MCF 10A (cell line): ENCODE measurements at regions not wholly inside any gene's neighbourhood (a gene's known extent, or its start where the extent isn't known, plus 50 kb on each side); places are given as distances from the start of the nearest gene placed in this dataset.

ENCODE experiments used
- BruUV-seq: library from RNA; stranded (reverse); fragments of 400-500 nt; replicated peaks from 2 replicates; lab custom pipeline; 2021; lab: Mats Ljungman, UMichigan
- CTCF ChIA-PET: fragments of 300-600 bp; sonication (Branson Sonifier 250); formaldehyde crosslinking; extraction: SDS; loops from one replicate; lab custom pipeline; 2021; ENCODE audit warnings: antibody characterized with exemption, inconsistent platforms; lab: Yijun Ruan, JAX
- POLR2A ChIA-PET: fragments of 300-600, 350-650 bp; sonication (Branson Sonifier 250); formaldehyde crosslinking; extraction: SDS; loops from one replicate; lab custom pipeline; 2020; ENCODE audit warnings: antibody characterized with exemption, inconsistent platforms; lab: Yijun Ruan, JAX
- DNase-seq: peaks from one replicate; pipeline ENCODE4 v3.0.0-alpha.2; 2018; ENCODE audit not compliant: unreplicated experiment
- H3K27ac Mint-ChIP-seq: one replicate; pipeline ENCODE4 v1.8.0; 2022; ENCODE audit warnings: mild to moderate bottlenecking, low read depth, mixed read lengths; ENCODE audit not compliant: unreplicated experiment
- H3K27me3 Mint-ChIP-seq: one replicate; pipeline ENCODE4 v1.8.0; 2022; ENCODE audit warnings: mixed read lengths; ENCODE audit not compliant: insufficient read depth, unreplicated experiment
- H3K36me3 Mint-ChIP-seq: one replicate; pipeline ENCODE4 v1.8.0; 2022; ENCODE audit warnings: mild to moderate bottlenecking, moderate library complexity, mixed read lengths; ENCODE audit not compliant: insufficient read depth, unreplicated experiment
- H3K4me1 Mint-ChIP-seq: one replicate; pipeline ENCODE4 v1.8.0; 2022; ENCODE audit warnings: mixed read lengths; ENCODE audit not compliant: insufficient read depth, unreplicated experiment
- H3K4me3 Mint-ChIP-seq: one replicate; pipeline ENCODE4 v1.8.0; 2022; ENCODE audit warnings: mild to moderate bottlenecking, moderate library complexity, mixed read lengths; ENCODE audit not compliant: unreplicated experiment
- H3K9me3 Mint-ChIP-seq: one replicate; pipeline ENCODE4 v1.8.0; 2022; ENCODE audit warnings: mixed read lengths; ENCODE audit not compliant: unreplicated experiment
- intact Hi-C: fragments of 100-400 bp; cut with micrococcal nuclease; formaldehyde crosslinking; loops from 2 replicates; pipeline ENCODE4 v1.14.1; 2022
- TF ChIP-seq, protein P1 (sequence below): fragments of 200-600 bp; IDR thresholded peaks from one replicate; pipeline ENCODE4 v1.8.0; 2022; ENCODE audit warnings: antibody characterized with exemption, mild to moderate bottlenecking; ENCODE audit not compliant: unreplicated experiment

- Mint-ChIP-seq H3K4me3 (no peak overlapping the region), H3K27me3 (no peaks in the 10 kb centered on the region), H3K4me1 (peaks cover 27% of the 10 kb centered on the region), H3K36me3 (no peaks in the 10 kb centered on the region), H3K27ac (no peak overlapping the region), H3K9me3 (no peaks in the 10 kb centered on the region)
- intact Hi-C loops: no loop called here
- ChIA-PET CTCF (interaction anchor here (0.7 kb wide), 1 partner anchor 48 kb away, joined by 3 read pairs; no protein-coding TSS in a partner anchor), POLR2A (interaction anchor here (0.6 to 1.6 kb wide), 4 partner anchors 11 to 13 kb away, joined by 3 to 5 read pairs (median 4); no protein-coding TSS in a partner anchor)
- BruUV-seq: no TSS peak
- TF ChIP-seq, protein P1, sequence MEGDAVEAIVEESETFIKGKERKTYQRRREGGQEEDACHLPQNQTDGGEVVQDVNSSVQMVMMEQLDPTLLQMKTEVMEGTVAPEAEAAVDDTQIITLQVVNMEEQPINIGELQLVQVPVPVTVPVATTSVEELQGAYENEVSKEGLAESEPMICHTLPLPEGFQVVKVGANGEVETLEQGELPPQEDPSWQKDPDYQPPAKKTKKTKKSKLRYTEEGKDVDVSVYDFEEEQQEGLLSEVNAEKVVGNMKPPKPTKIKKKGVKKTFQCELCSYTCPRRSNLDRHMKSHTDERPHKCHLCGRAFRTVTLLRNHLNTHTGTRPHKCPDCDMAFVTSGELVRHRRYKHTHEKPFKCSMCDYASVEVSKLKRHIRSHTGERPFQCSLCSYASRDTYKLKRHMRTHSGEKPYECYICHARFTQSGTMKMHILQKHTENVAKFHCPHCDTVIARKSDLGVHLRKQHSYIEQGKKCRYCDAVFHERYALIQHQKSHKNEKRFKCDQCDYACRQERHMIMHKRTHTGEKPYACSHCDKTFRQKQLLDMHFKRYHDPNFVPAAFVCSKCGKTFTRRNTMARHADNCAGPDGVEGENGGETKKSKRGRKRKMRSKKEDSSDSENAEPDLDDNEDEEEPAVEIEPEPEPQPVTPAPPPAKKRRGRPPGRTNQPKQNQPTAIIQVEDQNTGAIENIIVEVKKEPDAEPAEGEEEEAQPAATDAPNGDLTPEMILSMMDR: no peak
- DNase-seq: no peak
Measured at GRCh38 chr2:191615596-191615995, 62.3 kb upstream of the NABP1 start.

DNA sequence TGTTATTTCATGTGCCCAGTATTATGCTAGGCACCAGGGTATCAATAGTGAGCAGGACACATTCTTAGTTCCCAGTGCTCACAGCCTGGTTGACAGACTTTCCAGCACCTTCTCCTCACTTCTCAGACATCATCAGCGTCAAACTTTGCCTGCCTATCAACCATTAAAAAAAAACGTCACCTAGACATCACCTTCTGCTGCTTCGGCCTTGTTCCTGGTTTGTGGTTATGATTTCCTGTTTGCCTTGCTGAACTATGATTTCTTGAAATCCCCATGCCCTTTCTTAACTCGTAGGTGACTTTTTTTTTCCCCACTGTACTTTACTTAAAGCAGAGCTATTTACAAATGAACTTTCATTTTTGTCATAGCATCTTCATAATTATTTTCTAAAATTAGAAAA is 60.4 kb upstream of the NABP1 start:
- H3K4me1 Mint-ChIP-seq: peaks cover 30% of the 10 kb centered on the region
- POLR2A ChIA-PET: interaction anchor here (0.9 to 3.6 kb wide), 6 partner anchors 9 to 79 kb away, joined by 3 to 9 read pairs (median 4); partner anchors contain the start of gene NABP1

DNA sequence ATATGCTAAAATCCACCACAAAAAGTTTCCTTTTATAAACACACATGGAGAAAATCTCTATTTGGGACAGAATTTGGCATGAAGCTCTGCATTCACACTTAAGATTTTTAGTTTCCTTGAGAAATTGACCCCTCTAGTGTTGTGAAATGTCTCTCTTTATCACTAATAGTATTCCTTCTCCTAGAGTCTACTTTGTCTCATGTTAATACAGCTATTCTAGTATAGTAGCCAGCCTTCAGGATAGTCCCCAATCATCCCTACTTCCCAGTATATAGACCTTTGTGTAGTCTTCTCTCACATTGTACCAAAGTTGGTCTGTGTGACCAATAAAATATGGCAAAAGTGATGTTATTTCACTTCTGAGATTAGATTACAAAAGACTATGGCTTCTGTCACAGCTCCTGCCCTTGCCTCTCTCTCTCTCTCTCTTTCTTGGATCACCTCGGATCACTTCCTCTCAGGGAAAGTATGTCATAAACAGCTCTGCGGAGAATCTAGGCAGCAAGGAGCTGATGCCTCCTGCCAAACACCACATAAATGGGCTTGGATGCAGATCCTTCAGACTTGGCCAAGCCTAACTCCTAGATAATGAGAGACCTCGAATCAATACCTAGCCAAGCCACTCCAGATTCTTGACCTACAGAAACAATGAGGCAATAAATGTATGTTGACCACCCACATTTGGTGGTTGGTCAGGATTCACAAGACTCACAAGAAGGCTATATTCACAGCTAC is 59.7 kb upstream of the NABP1 start:
- peaks cover 30% of the 10 kb centered on the region for H3K4me1 Mint-ChIP-seq
- CTCF ChIA-PET: interaction anchor here (0.6 to 1.3 kb wide), 2 partner anchors 8 to 21 kb away, joined by 3 to 6 read pairs; no protein-coding TSS in a partner anchor

More for the DNA sequence above, 60.4 kb upstream of the NABP1 start:
- Mint-ChIP-seq H3K9me3 (peaks cover 6% of the 10 kb centered on the region), H3K36me3 (no peaks in the 10 kb centered on the region), H3K27me3 (no peaks in the 10 kb centered on the region), H3K4me3 (no peak overlapping the region), H3K27ac (no peak overlapping the region)
- no TSS peak for BruUV-seq
- intact Hi-C loops: no loop called here
- CTCF ChIA-PET: interaction anchor here (0.6 to 1.3 kb wide), 3 partner anchors 9 to 216 kb away, joined by 3 to 6 read pairs (median 3); no protein-coding TSS in a partner anchor
- TF ChIP-seq, protein P1: no peak
- DNase-seq: no peak

DNA sequence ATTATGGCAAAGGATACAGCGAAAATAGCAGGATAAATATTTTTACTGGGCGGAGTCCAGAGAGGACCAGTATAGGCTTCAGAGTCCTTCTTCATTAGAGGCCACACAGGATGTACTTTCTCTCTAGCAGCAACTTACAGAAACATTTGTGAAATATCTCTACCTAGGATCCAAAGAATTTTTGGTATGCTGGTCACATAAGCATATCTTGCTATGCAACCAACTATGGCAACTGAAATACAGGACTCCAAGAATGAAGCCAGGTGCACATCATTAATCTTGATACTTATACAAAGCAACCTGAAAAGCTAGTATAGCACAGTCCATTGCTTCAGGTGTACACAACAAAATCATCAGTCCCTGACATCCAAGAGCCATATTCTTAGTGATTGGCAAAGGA is 59.1 kb upstream of the NABP1 start:
- Mint-ChIP-seq H3K36me3 (no peaks in the 10 kb centered on the region), H3K4me1 (peaks cover 30% of the 10 kb centered on the region), H3K27ac (peak overlapping the region; percentile 10), H3K9me3 (peaks cover 6% of the 10 kb centered on the region), H3K4me3 (no peak overlapping the region), H3K27me3 (no peaks in the 10 kb centered on the region)
- intact Hi-C loops: no loop called here
- no TSS peak for BruUV-seq
- POLR2A ChIA-PET: interaction anchor here (0.7 to 3.7 kb wide), 6 partner anchors 8 to 59 kb away, joined by 3 to 23 read pairs (median 7); partner anchors contain the start of gene NABP1
- TF ChIP-seq, protein P1: no peak
- DNase-seq: no peak
- CTCF ChIA-PET: interaction anchor here (0.9 kb wide), 1 partner anchor 10 kb away, joined by 3 read pairs; no protein-coding TSS in a partner anchor

More for the DNA sequence above, 59.7 kb upstream of the NABP1 start:
- Mint-ChIP-seq H3K9me3 (peaks cover 6% of the 10 kb centered on the region), H3K27me3 (no peaks in the 10 kb centered on the region), H3K4me3 (no peak overlapping the region), H3K27ac (peak overlapping the region; percentile 10), H3K36me3 (no peaks in the 10 kb centered on the region)
- intact Hi-C loops: no loop called here
- POLR2A ChIA-PET: interaction anchor here (0.9 to 3.6 kb wide), 6 partner anchors 9 to 78 kb away, joined by 3 to 9 read pairs (median 4); partner anchors contain the start of gene NABP1
- no TSS peak for BruUV-seq
- TF ChIP-seq, protein P1: no peak
- DNase-seq: no peak
